SK-N-SH treated with all-trans-retinoic acid at 6 μM for 48 hours (cell line): ENCODE measurements at regions not wholly inside any gene's neighbourhood (a gene's known extent, or its start where the extent isn't known, plus 50 kb on each side); places are given as distances from the start of the nearest gene placed in this dataset.

ENCODE experiments used
- ATAC-seq: fragments of 200-7000 bp; cut with Tn5 transposase; 3 replicates; pipeline ENCODE4 v1.9.1; 2020; ENCODE audit warnings: mild to moderate bottlenecking, moderate library complexity
- ARNTL ChIP-seq: fragments of 450-650 bp; formaldehyde crosslinking; IDR thresholded peaks from 2 replicates; pipeline ENCODE4 v1.5.0; 2020; ENCODE audit warnings: low read depth, mild to moderate bottlenecking, moderate library complexity, borderline replicate concordance
- BACH2 ChIP-seq: fragments of 250-450 bp; sonication (Bioruptor Pico); IDR thresholded peaks from 2 replicates; pipeline ENCODE4 v1.9.0; 2021; ENCODE audit warnings: mild to moderate bottlenecking, borderline replicate concordance
- ESRRG ChIP-seq: fragments of 250-450 bp; sonication (Bioruptor Pico); IDR thresholded peaks from 2 replicates; pipeline ENCODE4 v1.6.1; 2021; ENCODE audit warnings: mild to moderate bottlenecking
- GLIS3 ChIP-seq: fragments of 250-450 bp; sonication (Bioruptor Pico); IDR thresholded peaks from 2 replicates; pipeline ENCODE4 v1.5.0; 2020; ENCODE audit warnings: mild to moderate bottlenecking, moderate library complexity
- ISL1 ChIP-seq: fragments of 250-450 bp; sonication (Bioruptor Pico); IDR thresholded peaks from 2 replicates; pipeline ENCODE4 v2.1.2; 2022; ENCODE audit warnings: mild to moderate bottlenecking, moderate library complexity
- OSR1 ChIP-seq: fragments of 250-450 bp; sonication (Bioruptor Pico); IDR thresholded peaks from 2 replicates; pipeline ENCODE4 v1.8.0; 2022; ENCODE audit warnings: moderate library complexity, mild to moderate bottlenecking, inconsistent platforms
- PPARA ChIP-seq: fragments of 250-450 bp; sonication (Bioruptor Pico); IDR thresholded peaks from 2 replicates; pipeline ENCODE4 v1.5.0; 2020; ENCODE audit warnings: mild to moderate bottlenecking, borderline replicate concordance
- RARB ChIP-seq: fragments of 250-450 bp; sonication (Bioruptor Pico); IDR thresholded peaks from 2 replicates; pipeline ENCODE4 v1.8.0; 2021; ENCODE audit warnings: mild to moderate bottlenecking, moderate library complexity
- SNAI2 ChIP-seq: fragments of 250-450 bp; sonication (Bioruptor Pico); IDR thresholded peaks from 2 replicates; pipeline ENCODE4 v1.5.0; 2020; ENCODE audit warnings: mild to moderate bottlenecking, moderate library complexity
- TOX ChIP-seq: fragments of 250-450 bp; sonication (Bioruptor Pico); IDR thresholded peaks from 2 replicates; pipeline ENCODE4 v1.8.0; 2021; ENCODE audit warnings: mild to moderate bottlenecking, moderate library complexity, borderline replicate concordance
- ZFP3 ChIP-seq: fragments of 250-450 bp; sonication (Bioruptor Pico); IDR thresholded peaks from 2 replicates; pipeline ENCODE4 v1.5.0; 2020; ENCODE audit warnings: mild to moderate bottlenecking, moderate library complexity
- ZFP30 ChIP-seq: fragments of 450-650 bp; formaldehyde crosslinking; IDR thresholded peaks from 2 replicates; pipeline ENCODE4 v1.5.0; 2022; ENCODE audit warnings: mild to moderate bottlenecking, moderate library complexity
- ZNF565 ChIP-seq: fragments of 450-650 bp; formaldehyde crosslinking; conservative IDR thresholded peaks from 2 replicates; pipeline ENCODE4 v1.5.0; 2020; ENCODE audit warnings: low read depth, mild to moderate bottlenecking, moderate library complexity
- ZNF70 ChIP-seq: fragments of 450-650 bp; formaldehyde crosslinking; IDR thresholded peaks from 2 replicates; pipeline ENCODE4 v1.5.0; 2020; ENCODE audit warnings: mild to moderate bottlenecking, moderate library complexity
- TF ChIP-seq, protein P1 (sequence below): fragments of 250-450 bp; sonication (Bioruptor Pico); IDR thresholded peaks from 2 replicates; pipeline ENCODE4 v1.5.1; 2021; ENCODE audit warnings: mild to moderate bottlenecking, moderate library complexity
- TF ChIP-seq, protein P2 (sequence below): fragments of 250-450 bp; sonication (Bioruptor Pico); IDR thresholded peaks from 2 replicates; pipeline ENCODE4 v1.5.1; 2020; ENCODE audit warnings: low read depth, mild to moderate bottlenecking, moderate library complexity
- TF ChIP-seq, protein P3 (sequence below): fragments of 250-450 bp; sonication (Bioruptor Pico); IDR thresholded peaks from 2 replicates; pipeline ENCODE4 v1.8.0; 2021; ENCODE audit warnings: low read depth, mild to moderate bottlenecking, moderate library complexity, borderline replicate concordance
- TF ChIP-seq, protein P4 (sequence below): fragments of 250-450 bp; sonication (Bioruptor Pico); IDR thresholded peaks from 2 replicates; pipeline ENCODE4 v1.8.0; 2020; ENCODE audit warnings: mild to moderate bottlenecking, moderate library complexity, borderline replicate concordance

DNA sequence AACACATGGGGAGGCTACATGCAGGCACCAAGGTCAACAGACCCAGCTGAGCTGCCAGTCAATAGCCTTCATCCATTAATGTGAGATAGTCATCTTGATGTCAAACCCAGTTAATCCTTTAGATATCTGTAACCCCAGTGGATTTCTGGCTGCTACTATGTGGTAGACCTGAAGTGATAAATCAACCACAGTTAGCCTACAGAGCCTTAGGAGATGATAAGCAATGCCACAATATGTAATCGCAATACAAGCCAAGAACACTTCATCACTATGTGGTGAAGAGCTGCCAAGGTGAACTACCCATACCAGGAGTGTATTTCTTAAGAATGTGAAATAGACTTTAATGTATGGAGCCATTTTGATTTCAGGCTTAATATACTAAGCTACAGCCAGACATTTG is 1175.5 kb downstream of the DTWD2 start (continued):
- TF ChIP-seq, protein P1, sequence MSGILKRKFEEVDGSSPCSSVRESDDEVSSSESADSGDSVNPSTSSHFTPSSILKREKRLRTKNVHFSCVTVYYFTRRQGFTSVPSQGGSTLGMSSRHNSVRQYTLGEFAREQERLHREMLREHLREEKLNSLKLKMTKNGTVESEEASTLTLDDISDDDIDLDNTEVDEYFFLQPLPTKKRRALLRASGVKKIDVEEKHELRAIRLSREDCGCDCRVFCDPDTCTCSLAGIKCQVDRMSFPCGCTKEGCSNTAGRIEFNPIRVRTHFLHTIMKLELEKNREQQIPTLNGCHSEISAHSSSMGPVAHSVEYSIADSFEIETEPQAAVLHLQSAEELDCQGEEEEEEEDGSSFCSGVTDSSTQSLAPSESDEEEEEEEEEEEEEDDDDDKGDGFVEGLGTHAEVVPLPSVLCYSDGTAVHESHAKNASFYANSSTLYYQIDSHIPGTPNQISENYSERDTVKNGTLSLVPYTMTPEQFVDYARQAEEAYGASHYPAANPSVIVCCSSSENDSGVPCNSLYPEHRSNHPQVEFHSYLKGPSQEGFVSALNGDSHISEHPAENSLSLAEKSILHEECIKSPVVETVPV (CRISPR knock-in tag), result no peak
- TF ChIP-seq GLIS3 (CRISPR knock-in tag), result no peak
- TF ChIP-seq TOX (CRISPR knock-in tag), result no peak
- no peak for TF ChIP-seq BACH2 (CRISPR knock-in tag)
- TF ChIP-seq, protein P2, sequence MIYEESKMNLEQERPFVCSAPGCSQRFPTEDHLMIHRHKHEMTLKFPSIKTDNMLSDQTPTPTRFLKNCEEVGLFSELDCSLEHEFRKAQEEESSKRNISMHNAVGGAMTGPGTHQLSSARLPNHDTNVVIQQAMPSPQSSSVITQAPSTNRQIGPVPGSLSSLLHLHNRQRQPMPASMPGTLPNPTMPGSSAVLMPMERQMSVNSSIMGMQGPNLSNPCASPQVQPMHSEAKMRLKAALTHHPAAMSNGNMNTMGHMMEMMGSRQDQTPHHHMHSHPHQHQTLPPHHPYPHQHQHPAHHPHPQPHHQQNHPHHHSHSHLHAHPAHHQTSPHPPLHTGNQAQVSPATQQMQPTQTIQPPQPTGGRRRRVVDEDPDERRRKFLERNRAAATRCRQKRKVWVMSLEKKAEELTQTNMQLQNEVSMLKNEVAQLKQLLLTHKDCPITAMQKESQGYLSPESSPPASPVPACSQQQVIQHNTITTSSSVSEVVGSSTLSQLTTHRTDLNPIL (CRISPR knock-in tag), result no peak
- no peak for TF ChIP-seq PPARA
- no peak for TF ChIP-seq ISL1 (CRISPR knock-in tag)
- TF ChIP-seq, protein P3, sequence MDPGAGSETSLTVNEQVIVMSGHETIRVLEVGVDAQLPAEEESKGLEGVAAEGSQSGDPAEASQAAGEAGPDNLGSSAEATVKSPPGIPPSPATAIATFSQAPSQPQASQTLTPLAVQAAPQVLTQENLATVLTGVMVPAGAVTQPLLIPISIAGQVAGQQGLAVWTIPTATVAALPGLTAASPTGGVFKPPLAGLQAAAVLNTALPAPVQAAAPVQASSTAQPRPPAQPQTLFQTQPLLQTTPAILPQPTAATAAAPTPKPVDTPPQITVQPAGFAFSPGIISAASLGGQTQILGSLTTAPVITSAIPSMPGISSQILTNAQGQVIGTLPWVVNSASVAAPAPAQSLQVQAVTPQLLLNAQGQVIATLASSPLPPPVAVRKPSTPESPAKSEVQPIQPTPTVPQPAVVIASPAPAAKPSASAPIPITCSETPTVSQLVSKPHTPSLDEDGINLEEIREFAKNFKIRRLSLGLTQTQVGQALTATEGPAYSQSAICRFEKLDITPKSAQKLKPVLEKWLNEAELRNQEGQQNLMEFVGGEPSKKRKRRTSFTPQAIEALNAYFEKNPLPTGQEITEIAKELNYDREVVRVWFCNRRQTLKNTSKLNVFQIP (CRISPR knock-in tag), result no peak

DNA sequence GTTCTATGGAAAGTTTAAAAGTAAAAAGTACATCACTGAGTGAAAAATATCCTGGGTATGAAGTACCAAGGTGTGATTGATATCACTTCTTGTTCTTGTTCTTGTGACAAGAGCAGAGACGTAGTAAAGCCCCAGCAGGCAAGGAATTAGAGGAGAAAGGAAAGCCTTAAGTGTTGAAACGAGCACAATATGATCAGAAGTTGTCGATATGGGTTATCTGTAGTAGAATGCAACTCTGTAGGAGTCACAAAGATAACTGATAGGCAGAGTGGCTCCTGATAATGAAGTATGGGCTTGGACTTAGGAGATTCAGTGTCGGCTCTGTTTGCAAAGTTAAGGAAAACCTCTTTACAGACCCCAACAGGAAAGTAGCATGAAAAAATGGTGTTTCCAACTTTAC is 1179.1 kb downstream of the DTWD2 start:
- ATAC-seq, result no peak
- TF ChIP-seq OSR1 (CRISPR knock-in tag), result no peak
- TF ChIP-seq ZNF70 (CRISPR knock-in tag), result no peak
- TF ChIP-seq RARB (CRISPR knock-in tag), result no peak
- TF ChIP-seq ZFP30 (CRISPR knock-in tag), result no peak
- TF ChIP-seq ISL1 (CRISPR knock-in tag), result no peak
- TF ChIP-seq TOX (CRISPR knock-in tag), result no peak
- TF ChIP-seq ZNF565 (CRISPR knock-in tag), result no peak
- TF ChIP-seq, protein P4, sequence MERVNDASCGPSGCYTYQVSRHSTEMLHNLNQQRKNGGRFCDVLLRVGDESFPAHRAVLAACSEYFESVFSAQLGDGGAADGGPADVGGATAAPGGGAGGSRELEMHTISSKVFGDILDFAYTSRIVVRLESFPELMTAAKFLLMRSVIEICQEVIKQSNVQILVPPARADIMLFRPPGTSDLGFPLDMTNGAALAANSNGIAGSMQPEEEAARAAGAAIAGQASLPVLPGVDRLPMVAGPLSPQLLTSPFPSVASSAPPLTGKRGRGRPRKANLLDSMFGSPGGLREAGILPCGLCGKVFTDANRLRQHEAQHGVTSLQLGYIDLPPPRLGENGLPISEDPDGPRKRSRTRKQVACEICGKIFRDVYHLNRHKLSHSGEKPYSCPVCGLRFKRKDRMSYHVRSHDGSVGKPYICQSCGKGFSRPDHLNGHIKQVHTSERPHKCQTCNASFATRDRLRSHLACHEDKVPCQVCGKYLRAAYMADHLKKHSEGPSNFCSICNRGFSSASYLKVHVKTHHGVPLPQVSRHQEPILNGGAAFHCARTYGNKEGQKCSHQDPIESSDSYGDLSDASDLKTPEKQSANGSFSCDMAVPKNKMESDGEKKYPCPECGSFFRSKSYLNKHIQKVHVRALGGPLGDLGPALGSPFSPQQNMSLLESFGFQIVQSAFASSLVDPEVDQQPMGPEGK (CRISPR knock-in tag), result no peak
- TF ChIP-seq, protein P2 (CRISPR knock-in tag), result no peak

DNA sequence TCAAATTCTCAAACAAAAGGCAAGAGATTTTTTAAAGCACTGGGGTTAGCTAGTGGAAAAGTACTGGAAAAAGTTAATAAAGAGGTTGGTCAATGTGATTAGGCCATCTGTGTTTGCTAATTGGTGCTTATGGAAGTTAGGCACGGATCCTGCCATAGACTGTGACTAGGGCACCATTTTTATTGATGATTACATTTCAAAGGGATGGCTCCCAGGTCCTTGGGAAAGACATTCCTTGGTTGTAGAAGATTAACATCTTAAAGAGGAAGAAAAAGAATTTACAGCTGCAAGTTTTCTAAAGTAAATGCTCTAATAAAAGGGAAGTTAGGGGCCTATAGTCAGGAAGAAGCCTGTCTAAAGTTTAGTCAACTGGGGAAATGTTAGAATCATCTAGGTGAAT is 1183.3 kb downstream of the DTWD2 start:
- ATAC-seq, result no peak
- TF ChIP-seq ZFP3, result no peak

DNA sequence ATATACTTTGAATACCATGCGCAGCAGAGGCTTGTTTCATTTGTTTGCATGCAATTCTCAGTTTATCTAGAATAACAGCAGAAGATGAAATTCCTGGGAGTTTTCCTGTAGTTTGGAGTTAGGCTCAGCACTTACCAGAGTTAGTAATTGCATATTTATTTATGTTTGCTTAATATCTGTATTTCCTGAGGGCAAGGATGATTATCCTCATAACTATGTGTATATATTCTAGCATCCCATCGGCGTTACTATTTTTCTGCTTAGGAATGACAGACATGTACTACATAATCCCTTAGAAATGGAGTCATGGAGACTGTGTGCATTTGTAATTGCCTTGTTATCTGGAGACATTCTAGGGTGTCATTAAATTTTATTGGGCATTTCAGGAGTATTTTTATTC is 1184.8 kb downstream of the DTWD2 start:
- no peak for ATAC-seq
- TF ChIP-seq, protein P1 (CRISPR knock-in tag), result no peak
- TF ChIP-seq ZFP30 (CRISPR knock-in tag) (no peak), ZNF565 (CRISPR knock-in tag) (no peak), ARNTL (CRISPR knock-in tag) (no peak), ESRRG (CRISPR knock-in tag) (no peak), SNAI2 (CRISPR knock-in tag) (no peak), GLIS3 (CRISPR knock-in tag) (no peak)
- TF ChIP-seq, protein P2 (CRISPR knock-in tag), result no peak
- TF ChIP-seq, protein P4 (CRISPR knock-in tag), result no peak
